ENCODE measurements at regions not wholly inside any gene's neighbourhood (a gene's known extent, or its start where the extent isn't known, plus 50 kb on each side); places are given as distances from the start of the nearest gene placed in this dataset.
A peak's percentile ranks its signal among the peaks of the same experiment; 100 is the strongest.
"Not testable (repeated sequence)": the region's sequence is repeated elsewhere in the genome, so short reads cannot be mapped to it uniquely, and the experiment has no call there.

GRCh38 chr10:57551774-57552173, 715.9 kb downstream of the IPMK start:
- not testable (repeated sequence) for DNase-seq (ENCODE audit: low spot score)

- no peak for DNase-seq (ENCODE audit: low spot score)
Observed at GRCh38 chr10:57535306-57535705, 732.4 kb downstream of the IPMK start.

- no peak for DNase-seq (ENCODE audit: low spot score)
Observed at GRCh38 chr10:57513637-57514036, 754.1 kb downstream of the IPMK start.

GRCh38 chr10:57507788-57508187, 759.9 kb downstream of the IPMK start:
- no peak for DNase-seq (ENCODE audit: low spot score)

GRCh38 chr10:57506414-57507094, 761.1 kb downstream of the IPMK start:
- DNase-seq (ENCODE audit: low spot score): no peak

- no peak for DNase-seq (ENCODE audit: low spot score)
Observed at GRCh38 chr10:57494486-57494885, 773.2 kb downstream of the IPMK start.

GRCh38 chr10:57482259-57482658, 785.4 kb downstream of the IPMK start:
- no peak for DNase-seq (ENCODE audit: low spot score)

GRCh38 chr10:57472823-57473619, 794.7 kb downstream of the IPMK start:
- no peak for DNase-seq (ENCODE audit: low spot score)

GRCh38 chr10:57468894-57469432, 798.7 kb downstream of the IPMK start:
- DNase-seq (ENCODE audit: low spot score): no peak

GRCh38 chr10:57465155-57465554, 802.5 kb downstream of the IPMK start:
- DNase-seq (ENCODE audit: low spot score): no peak

- no peak for DNase-seq (ENCODE audit: low spot score)
Observed at GRCh38 chr10:57460540-57460939, 807.2 kb downstream of the IPMK start.

- no peak for DNase-seq (ENCODE audit: low spot score)
Observed at GRCh38 chr10:57457972-57458512, 809.7 kb downstream of the IPMK start.

- no peak for DNase-seq (ENCODE audit: low spot score)
Observed at GRCh38 chr10:57430376-57430775, 837.3 kb downstream of the IPMK start.

- DNase-seq (ENCODE audit: low spot score): no peak
Observed at GRCh38 chr10:57420881-57421280, 846.8 kb downstream of the IPMK start.

GRCh38 chr10:57418476-57418875, 849.2 kb downstream of the IPMK start:
- DNase-seq (ENCODE audit: low spot score): no peak

GRCh38 chr10:57395923-57396322, 871.8 kb downstream of the IPMK start:
- no peak for DNase-seq (ENCODE audit: low spot score)

GRCh38 chr10:57367412-57367811, 900.3 kb downstream of the IPMK start:
- no peak for DNase-seq (ENCODE audit: low spot score)

GRCh38 chr10:57362811-57363210, 904.9 kb downstream of the IPMK start:
- DNase-seq (ENCODE audit: low spot score): no peak

- no peak for DNase-seq (ENCODE audit: low spot score)
Observed at GRCh38 chr10:57353403-57354003, 914.2 kb downstream of the IPMK start.

- no peak for DNase-seq (ENCODE audit: low spot score)
Observed at GRCh38 chr10:57351076-57351475, 916.6 kb downstream of the IPMK start.

GRCh38 chr10:57341294-57341693, 926.4 kb downstream of the IPMK start:
- DNase-seq (ENCODE audit: low spot score): no peak

- DNase-seq (ENCODE audit: low spot score): peak; percentile 16
Observed at GRCh38 chr10:57338823-57339558, 928.7 kb downstream of the IPMK start.
